SIG-M5 (cell line): ENCODE measurements at regions not wholly inside any gene's neighbourhood (a gene's known extent, or its start where the extent isn't known, plus 50 kb on each side); places are given as distances from the start of the nearest gene placed in this dataset.

Experiments used
- DNase-seq: peaks from one replicate; lab custom pipeline; 2025; lab: John Stamatoyannopoulos, UW

- DNase-seq = no peak
Observed at GRCh38 chr17:77725846-77726245, 232.7 kb upstream of the TNRC6C start.

- DNase-seq = no peak
Observed at GRCh38 chr17:77726549-77727006, 231.9 kb upstream of the TNRC6C start.

- no peak for DNase-seq
Observed at GRCh38 chr17:77727037-77727615, 231.4 kb upstream of the TNRC6C start.

DNA sequence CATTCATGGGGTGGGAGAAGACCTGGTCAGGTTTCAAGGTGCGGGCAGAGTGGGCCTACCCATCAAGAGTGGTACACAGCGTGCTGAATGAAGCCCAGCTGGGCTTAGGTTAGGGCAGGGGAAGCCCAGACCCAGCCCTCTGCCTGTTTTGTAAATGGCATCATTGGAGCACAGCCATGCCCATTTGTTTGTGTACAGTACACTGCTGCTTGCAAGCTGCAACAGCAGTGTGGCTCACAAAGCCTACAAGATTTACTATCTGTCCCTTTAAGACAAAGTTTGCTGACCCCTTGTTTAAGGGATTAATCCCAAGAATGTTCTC, 230.1 kb upstream of the TNRC6C start:
- no peak for DNase-seq

DNA sequence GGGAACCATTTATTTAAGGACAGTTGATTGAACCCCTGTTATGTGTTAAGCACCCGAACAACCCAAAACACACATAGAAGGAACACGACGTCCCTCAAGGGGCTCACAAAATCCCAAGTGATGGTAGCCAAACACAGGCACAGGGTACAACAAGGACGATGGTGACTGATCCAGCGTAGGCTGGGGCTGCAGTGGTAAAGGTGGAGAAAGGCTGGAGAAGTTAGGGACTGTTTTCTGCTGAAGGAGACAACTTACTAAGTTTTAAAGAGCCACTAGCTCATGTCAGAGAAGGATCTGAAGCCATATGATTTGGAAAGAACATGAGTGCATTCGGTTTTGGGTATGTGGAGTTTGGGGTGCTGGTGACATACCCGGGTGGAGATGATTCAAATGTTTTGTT, 229.6 kb upstream of the TNRC6C start:
- no peak for DNase-seq

DNA sequence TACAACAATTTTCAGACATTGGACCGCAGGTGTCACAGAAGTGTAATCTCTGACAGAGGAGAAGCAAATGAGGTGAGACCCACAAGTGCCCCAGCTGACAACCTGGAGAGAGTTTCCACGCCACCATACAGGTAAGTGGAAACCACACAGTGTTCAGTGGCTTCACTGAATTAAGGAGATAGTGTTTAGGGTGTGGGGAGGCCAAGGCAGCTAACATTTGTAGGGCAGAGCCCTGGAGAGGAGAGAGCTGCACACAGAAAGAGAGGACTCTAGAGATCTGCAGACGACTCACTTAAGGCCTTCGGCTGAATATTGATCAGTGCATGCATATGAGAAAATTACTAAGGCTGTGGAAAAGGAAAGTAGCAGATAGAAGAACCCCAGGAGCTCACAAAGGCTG, 228.9 kb upstream of the TNRC6C start:
- no peak for DNase-seq

GRCh38 chr17:77730376-77730775, 228.1 kb upstream of the TNRC6C start:
- no peak for DNase-seq

DNA sequence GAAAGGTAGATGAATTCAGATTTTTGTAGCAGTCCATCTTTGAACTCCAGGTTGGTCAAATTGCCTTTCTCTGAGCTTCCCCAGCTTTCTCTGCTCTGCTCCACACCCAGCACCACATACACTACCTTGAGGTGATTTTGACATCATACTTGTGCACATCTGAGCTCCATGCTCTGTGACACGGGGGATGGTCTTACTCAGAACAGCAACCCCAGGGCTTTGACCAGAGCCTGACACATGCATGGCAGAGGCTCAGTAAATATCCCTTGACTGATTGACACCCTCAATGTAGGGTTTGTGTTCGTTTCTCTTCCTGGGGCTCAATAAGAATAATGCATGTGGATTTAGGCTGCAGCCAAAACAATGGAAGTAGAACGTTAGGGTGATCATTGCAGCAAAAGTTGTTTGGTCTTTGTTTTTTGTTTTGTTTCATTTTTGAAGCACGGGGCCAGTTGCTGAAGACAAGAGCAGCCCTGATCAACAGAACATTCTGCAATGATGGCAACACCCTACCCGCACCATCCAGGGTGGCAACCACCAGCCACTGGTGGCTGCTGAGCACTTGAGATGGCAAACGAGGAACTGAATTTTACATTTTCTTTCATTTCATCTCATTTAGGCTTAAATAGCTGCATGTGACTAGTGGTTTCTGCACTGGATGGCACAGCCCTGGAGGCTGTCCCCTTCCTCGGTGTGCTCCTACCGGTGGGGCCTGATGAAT, 224.8 kb upstream of the TNRC6C start:
- no peak for DNase-seq

- DNase-seq = no peak
Observed at GRCh38 chr17:77734371-77735080, 224.0 kb upstream of the TNRC6C start.

GRCh38 chr17:77735081-77735565, 223.4 kb upstream of the TNRC6C start:
- no peak for DNase-seq

- no peak for DNase-seq
Observed at GRCh38 chr17:77735566-77736198, 222.8 kb upstream of the TNRC6C start.

DNA sequence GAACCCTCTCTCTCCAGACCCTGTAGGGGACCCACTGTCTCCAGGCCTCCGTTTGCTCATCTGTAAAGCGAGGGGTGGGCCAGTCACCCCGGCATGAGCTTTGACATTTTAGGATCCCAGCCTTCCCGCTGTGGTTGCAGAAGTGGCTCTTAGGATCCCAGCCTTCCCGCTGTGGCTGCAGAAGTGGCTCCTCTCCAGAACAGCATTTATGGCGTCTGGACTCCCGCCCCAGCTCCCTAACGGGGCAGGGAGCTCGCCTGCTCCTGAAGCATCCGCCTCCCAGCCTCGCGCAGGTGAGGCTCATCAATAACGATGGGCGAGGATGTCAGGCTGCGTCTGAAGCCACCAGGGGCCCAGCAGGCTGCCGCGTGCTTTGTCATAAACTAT, 222.3 kb upstream of the TNRC6C start:
- DNase-seq = no peak

DNA sequence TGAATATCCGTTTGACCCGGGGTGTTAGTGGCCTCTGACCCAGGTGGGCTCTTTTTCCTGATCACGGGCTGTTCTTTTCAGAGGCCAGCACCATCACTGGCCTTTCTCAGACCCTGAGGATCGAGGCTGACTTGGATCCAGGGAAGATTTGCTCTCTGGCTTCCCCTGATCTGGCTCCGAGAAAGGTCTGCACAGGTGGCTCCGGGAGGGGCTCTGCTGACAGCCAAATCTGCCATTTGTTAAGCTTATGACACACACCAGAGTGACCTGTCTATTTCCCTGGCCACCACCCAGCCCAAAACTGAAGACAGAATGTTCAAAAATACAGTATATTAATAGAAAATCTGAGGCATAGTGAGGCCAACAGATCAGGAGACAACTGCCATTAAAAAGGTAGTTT, 221.8 kb upstream of the TNRC6C start:
- no peak for DNase-seq

DNA sequence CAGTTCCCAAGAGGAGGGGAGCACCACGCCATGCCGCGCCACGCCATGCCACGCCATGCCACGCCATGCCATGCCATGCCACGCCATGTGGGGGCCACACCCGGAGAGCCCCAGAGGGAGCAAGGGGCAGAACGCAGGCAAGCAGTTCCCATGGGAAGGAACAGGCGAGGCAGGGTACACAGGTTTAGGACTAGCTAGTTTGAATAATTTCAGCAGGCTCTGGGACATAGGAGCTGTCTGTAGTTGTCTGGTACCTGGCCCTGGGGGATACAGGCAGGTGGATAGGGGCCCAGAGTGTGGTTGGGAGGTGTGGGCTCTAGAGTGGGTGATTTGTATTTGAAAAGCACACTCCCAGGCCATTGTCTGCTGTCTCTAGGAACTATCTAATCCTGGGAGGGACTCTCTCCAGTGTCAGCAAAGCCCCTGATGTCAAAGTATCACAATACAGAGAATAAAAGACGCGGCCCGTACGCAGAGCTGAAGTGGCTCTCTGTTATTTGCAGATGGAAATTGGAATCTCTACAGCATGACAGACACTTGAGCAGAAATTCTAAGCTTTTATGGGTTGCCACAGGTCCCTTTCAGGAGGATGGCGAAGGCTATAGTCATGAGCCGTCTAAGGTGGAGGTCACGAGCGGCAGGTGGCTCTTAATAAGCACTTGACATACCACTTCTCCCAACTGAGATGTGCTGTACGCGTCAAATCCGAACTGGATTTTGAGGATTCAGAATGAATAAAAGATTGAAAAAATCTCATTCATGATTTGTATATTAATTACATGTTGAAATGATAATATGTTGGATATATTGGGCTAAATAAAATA, 220.8 kb upstream of the TNRC6C start:
- DNase-seq = no peak

- no peak for DNase-seq
Observed at GRCh38 chr17:77738751-77739531, 219.6 kb upstream of the TNRC6C start.

- no peak for DNase-seq
Observed at GRCh38 chr17:77740481-77740880, 218.0 kb upstream of the TNRC6C start.

DNA sequence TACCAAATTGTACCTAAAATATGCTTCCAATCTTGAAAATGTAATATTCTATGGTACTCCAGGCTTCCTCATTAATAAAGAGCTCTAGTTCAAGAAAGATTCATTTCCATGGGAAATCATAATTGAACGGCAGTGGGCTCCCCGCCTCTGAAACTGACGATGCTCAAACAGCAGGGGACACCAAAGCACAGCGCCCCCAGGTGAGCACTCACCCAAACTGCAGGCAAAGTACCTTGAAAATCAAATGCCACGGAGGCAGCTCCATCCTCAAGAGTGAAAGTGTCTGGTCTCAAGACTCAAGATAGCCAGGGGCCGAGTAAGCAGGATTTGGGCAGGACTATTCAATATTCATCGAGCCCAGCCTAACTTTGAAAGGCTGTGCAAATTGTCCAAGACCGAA, 217.4 kb upstream of the TNRC6C start:
- no peak for DNase-seq

DNA sequence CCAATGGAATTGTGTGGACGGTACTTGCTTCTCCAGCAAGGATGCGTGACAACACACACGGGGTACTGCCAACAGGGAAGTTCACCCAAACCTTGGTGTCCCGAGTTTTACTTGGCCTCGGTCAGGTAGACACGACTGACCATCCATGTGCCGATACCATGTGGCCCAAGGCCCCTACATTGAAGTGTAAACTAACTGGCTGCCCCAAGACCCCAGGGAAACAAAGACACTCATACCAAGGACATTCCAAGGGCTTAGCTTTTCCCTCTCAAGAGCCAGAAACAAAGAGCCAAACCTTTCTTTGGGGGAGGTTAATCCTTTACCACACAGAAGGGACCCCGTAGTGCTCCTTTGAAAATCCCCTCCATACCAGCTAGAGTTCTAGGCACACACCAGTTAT, 215.9 kb upstream of the TNRC6C start:
- no peak for DNase-seq

DNA sequence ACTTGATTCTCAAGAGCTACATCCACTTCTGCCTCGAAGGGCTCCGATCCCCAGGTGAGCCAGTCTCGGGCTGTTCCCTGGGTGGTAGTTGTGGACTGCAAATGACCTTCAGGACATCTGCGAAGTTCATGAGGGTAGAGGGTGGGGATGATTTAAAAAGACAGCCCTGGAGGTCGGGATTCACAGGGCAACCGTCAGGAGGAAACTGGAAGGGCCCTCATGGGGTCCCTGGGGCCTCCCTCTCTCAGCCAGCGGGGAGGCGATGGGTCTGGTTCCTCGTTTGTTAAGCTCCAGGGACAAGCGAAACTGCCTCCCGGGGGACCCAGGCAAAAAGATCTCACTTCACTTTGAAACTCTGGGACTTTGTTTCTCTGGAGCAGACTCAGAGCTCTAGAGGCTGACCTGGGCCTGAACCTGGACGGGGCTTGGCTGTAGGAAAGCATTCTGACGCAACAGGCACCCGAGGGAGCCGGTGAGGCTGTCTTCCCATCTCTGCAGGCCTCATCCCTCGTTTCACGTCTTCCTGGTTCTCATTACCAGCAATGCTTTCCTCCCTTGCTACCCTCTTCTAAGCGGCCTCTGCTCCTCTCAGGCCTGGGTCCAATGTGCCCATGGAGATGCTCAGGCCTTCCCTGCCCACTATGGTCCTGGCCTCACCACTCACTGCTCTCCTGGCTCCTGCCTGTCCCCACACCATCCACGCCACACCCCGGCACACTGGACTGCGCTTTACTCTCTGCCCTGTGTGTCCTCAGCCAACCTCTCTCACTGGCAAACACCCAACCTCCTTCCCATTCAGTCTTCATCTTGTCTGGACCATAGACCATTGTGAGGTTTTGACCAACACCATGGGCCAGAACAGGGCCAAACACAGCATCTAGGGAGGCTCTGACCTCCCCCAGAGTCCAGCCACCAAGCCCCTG, 214.2 kb upstream of the TNRC6C start:
- DNase-seq = no peak

DNA sequence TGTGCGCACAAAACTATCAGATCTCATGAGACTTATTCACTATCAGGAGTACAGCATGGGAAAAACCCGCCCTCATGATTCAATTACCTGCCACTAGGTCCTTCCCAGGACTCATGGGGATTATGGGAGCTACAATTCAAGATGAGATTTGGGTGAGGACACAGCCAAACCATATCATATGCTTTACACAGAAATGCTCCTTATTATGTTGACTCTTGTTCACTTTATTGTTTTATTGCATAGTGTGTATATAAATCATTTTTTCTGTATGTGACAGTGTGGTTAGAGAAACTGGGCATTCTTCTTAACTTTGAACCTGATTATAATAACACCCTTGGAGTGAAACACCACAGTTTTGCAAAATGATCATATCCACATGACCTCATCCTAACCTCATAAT, 212.8 kb upstream of the TNRC6C start:
- DNase-seq = no peak
